ENCODE measurements at regions not wholly inside any gene's neighbourhood (a gene's known extent, or its start where the extent isn't known, plus 50 kb on each side); places are given as distances from the start of the nearest gene placed in this dataset.

DNA sequence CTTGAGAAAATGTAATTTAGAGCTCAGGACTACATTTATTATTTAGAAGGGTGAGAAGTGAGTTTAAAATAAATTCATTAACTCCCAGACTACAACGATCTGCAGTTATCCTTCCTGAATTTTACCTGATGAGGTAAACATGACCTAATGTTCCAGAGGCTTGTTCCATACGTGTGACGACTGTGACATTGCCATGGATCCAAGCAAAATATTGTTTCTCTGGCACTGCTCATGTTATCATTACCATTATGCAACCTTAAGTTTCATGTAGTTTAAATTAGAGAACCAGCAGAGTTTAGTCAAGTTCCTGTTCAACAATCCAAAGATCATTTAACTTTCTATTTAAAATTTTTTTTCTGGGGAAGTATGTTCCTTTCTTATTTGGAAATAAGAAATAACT lies 279.6 kb downstream of the KLF5 start:
- Histone ChIP-seq H3K9me3 (no peaks in the 10 kb centered on the region), H3K4me1 (ENCODE audit: insufficient read depth) (no peaks in the 10 kb centered on the region), H3K27ac (no peak overlapping the region), H3K36me3 (no peaks in the 10 kb centered on the region), H3K27me3 (peaks cover 1% of the 10 kb centered on the region), H3K4me3 (no peak overlapping the region)
- 46 to 63% (median 49%) methylated on average over 3 of the region's 3 CpGs for WGBS, 3 donors
- intact Hi-C loops (cut with DNase I) = no loop called here
- TF ChIP-seq EP300 (IDR thresholded peaks at IDR 0.05) (no peak), POLR2A (IDR thresholded peaks at IDR 0.05) (no peak)
- TF ChIP-seq, protein P1, sequence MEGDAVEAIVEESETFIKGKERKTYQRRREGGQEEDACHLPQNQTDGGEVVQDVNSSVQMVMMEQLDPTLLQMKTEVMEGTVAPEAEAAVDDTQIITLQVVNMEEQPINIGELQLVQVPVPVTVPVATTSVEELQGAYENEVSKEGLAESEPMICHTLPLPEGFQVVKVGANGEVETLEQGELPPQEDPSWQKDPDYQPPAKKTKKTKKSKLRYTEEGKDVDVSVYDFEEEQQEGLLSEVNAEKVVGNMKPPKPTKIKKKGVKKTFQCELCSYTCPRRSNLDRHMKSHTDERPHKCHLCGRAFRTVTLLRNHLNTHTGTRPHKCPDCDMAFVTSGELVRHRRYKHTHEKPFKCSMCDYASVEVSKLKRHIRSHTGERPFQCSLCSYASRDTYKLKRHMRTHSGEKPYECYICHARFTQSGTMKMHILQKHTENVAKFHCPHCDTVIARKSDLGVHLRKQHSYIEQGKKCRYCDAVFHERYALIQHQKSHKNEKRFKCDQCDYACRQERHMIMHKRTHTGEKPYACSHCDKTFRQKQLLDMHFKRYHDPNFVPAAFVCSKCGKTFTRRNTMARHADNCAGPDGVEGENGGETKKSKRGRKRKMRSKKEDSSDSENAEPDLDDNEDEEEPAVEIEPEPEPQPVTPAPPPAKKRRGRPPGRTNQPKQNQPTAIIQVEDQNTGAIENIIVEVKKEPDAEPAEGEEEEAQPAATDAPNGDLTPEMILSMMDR (IDR thresholded peaks at IDR 0.05) = no peak
- DNase-seq = no peak

DNA sequence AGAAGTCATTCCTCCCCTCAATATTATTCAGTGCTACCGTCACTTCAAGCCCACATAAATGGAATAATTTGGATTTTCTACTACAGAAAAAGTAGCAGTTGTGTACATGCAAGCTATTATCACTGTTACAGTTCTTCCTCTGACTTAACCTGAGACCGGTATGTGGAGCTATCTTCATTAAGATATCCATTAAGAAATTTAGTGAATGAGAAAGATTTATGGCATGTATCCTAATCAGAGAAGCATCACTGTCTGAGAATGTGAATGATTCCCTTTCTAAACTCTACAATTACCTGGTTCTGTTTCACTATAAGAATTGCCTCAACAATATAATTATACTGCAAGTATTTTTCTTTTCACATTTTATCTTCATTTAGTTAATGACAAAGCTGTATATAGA lies 278.7 kb downstream of the KLF5 start:
- no peaks in the 10 kb centered on the region for H3K9me3 ChIP-seq
- no peaks in the 10 kb centered on the region for H3K36me3 ChIP-seq
- H3K27ac ChIP-seq = no peak overlapping the region
- H3K4me3 ChIP-seq = no peak overlapping the region
- H3K27me3 ChIP-seq = peaks cover 3% of the 10 kb centered on the region
- no peaks in the 10 kb centered on the region for H3K4me1 ChIP-seq (ENCODE audit: insufficient read depth)
- TF ChIP-seq EP300 (IDR thresholded peaks at IDR 0.05) (no peak), POLR2A (IDR thresholded peaks at IDR 0.05) (no peak)
- TF ChIP-seq, protein P1 (IDR thresholded peaks at IDR 0.05) = no peak
- WGBS, 3 donors = 74 to 77% (median 76%) methylated on average over 2 of the region's 2 CpGs
- DNase-seq = no peak
- intact Hi-C loops (cut with DNase I) = no loop called here

DNA sequence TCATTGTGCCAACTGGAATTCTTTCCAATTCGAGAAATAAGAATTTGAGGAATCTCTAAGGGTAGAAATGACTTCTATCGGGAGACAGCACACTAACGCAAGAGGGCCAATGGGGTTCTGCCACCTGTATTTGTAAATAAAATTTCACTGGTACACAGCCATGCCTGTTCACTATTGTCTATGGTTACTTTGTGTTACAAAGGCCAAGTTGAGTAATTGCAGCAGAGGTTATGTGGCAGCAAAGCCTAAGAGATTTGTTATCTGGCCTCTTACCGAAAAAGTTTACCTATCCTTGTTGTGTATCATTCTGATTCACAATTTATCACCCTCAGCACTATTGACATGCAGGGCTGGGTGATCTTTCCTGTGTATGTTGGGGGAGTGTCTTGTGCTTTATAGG lies 278.0 kb downstream of the KLF5 start:
- 80 to 82% (median 80%) methylated on average over 4 of the region's 4 CpGs for WGBS, 3 donors
- Histone ChIP-seq H3K27me3 (peaks cover 3% of the 10 kb centered on the region), H3K4me1 (ENCODE audit: insufficient read depth) (no peaks in the 10 kb centered on the region), H3K27ac (no peak overlapping the region), H3K9me3 (no peaks in the 10 kb centered on the region), H3K4me3 (no peak overlapping the region), H3K36me3 (no peaks in the 10 kb centered on the region)
- no peak for TF ChIP-seq EP300 (IDR thresholded peaks at IDR 0.05)
- TF ChIP-seq, protein P1 (IDR thresholded peaks at IDR 0.05) = no peak
- intact Hi-C loops (cut with DNase I) = no loop called here
- DNase-seq = no peak

DNA sequence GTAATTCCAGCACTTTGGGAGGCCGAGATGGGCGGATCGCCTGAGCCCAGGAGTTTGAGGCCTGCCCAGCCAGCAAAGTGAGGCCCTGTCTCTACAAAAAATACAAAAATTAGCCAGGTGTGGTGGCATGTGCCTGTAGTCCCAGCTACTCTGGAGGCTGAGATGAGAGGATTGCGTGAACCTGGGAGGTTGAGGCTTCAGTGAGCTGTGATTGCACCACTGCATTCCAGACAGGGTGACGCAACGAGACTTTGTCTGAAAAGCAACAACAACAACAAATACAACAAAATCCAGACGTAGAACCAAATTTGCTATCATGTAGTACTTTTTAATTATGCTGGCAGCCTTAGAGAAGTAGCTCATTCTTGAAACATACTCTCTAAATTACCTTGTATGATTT lies 277.1 kb downstream of the KLF5 start:
- no peak for DNase-seq
- Histone ChIP-seq H3K9me3 (no peaks in the 10 kb centered on the region), H3K4me3 (no peak overlapping the region), H3K27me3 (peaks cover 3% of the 10 kb centered on the region), H3K27ac (no peak overlapping the region), H3K4me1 (ENCODE audit: insufficient read depth) (no peaks in the 10 kb centered on the region), H3K36me3 (no peaks in the 10 kb centered on the region)
- intact Hi-C loops (cut with DNase I) = no loop called here
- TF ChIP-seq, protein P1 (IDR thresholded peaks at IDR 0.05) = no peak
- TF ChIP-seq POLR2A (IDR thresholded peaks at IDR 0.05) (no peak), EP300 (IDR thresholded peaks at IDR 0.05) (no peak)
- 92 to 95% (median 95%) methylated on average over 7 of the region's 7 CpGs for WGBS, 3 donors

DNA sequence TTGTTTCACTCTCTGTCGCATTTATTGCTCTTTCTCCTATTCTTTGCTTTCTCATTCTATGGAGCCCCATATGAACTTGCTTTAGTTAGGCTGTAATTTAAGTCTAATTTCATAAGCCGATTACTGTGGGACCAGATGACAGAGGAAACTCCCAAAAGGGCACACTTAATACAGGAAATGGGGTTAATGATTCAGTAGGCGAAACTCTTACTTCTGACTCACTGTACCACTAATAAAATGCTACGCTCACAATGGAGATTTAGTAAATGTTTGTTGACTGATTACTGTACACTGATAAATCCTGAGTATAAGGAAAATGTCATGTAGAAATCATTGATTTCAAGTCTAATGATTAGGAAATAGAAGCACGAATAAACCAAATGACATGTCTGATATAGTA lies 276.4 kb downstream of the KLF5 start:
- TF ChIP-seq, protein P1 (IDR thresholded peaks at IDR 0.05) = no peak
- TF ChIP-seq EP300 (IDR thresholded peaks at IDR 0.05) (no peak), POLR2A (IDR thresholded peaks at IDR 0.05) (no peak)
- H3K27me3 ChIP-seq = peaks cover 3% of the 10 kb centered on the region
- intact Hi-C loops (cut with DNase I) = no loop called here
- no peak for DNase-seq
- H3K4me3 ChIP-seq = no peak overlapping the region
- whole genome bisulfite sequencing, 3 donors = 83 to 89% (median 89%) methylated on average over 5 of the region's 5 CpGs
- no peaks in the 10 kb centered on the region for H3K4me1 ChIP-seq (ENCODE audit: insufficient read depth)
- no peaks in the 10 kb centered on the region for H3K36me3 ChIP-seq
- no peak overlapping the region for H3K27ac ChIP-seq
- H3K9me3 ChIP-seq = no peaks in the 10 kb centered on the region

Data from ovary (tissue), 7 donors.